22Rv1 (cell line): ENCODE measurements at regions not wholly inside any gene's neighbourhood (a gene's known extent, or its start where the extent isn't known, plus 50 kb on each side); places are given as distances from the start of the nearest gene placed in this dataset.

Source experiments
- ZFX ChIP-seq: fragments of 450-650 bp; IDR thresholded peaks from 2 replicates; pipeline ENCODE4 v1.6.1; 2017; ENCODE audit warnings: antibody characterized with exemption, borderline replicate concordance
- TF ChIP-seq, protein P1 (sequence below): fragments of 450-650 bp; IDR thresholded peaks from 2 replicates; pipeline ENCODE4 v1.5.1; 2017; ENCODE audit warnings: mild to moderate bottlenecking

DNA sequence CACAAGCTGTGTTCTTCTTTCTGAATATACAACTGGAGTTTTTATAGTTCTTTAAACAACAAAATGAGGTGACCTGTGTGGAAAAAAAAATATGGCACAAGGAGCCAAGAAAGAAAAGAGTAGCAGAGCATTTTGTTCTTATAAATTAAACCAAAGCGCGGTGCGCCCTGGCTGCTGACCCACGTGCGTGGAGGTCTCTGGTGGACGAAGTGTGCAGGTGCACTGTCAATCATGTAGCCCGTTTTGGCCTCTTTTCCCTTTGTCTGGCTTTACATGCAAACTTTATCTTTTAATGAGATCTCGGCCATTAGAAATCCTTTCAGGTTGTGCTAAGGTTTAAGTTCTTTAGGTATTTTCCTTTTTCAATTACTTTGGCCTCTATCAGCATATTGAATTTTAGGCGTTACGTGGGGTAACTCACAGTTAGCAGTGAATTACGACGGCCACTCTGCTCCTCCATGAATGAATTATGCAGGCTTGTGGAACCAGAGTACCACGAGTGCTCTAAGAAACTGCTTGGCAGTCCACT lies 443.9 kb upstream of the SLC10A2 start:
- TF ChIP-seq, protein P1, sequence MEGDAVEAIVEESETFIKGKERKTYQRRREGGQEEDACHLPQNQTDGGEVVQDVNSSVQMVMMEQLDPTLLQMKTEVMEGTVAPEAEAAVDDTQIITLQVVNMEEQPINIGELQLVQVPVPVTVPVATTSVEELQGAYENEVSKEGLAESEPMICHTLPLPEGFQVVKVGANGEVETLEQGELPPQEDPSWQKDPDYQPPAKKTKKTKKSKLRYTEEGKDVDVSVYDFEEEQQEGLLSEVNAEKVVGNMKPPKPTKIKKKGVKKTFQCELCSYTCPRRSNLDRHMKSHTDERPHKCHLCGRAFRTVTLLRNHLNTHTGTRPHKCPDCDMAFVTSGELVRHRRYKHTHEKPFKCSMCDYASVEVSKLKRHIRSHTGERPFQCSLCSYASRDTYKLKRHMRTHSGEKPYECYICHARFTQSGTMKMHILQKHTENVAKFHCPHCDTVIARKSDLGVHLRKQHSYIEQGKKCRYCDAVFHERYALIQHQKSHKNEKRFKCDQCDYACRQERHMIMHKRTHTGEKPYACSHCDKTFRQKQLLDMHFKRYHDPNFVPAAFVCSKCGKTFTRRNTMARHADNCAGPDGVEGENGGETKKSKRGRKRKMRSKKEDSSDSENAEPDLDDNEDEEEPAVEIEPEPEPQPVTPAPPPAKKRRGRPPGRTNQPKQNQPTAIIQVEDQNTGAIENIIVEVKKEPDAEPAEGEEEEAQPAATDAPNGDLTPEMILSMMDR = no peak
- no peak for TF ChIP-seq ZFX
